ENCODE measurements at regions not wholly inside any gene's neighbourhood (a gene's known extent, or its start where the extent isn't known, plus 50 kb on each side); places are given as distances from the start of the nearest gene placed in this dataset.

GRCh38 chr9:106326493-106326892 is 536.5 kb upstream of the ZNF462 start:
- no peak for DNase-seq
- no peaks in the 10 kb centered on the region for H3K27me3 Mint-ChIP-seq
- H3K27ac Mint-ChIP-seq: no peak overlapping the region
- no peaks in the 10 kb centered on the region for H3K4me1 Mint-ChIP-seq
- no peak overlapping the region for H3K4me3 Mint-ChIP-seq
- H3K9me3 Mint-ChIP-seq: peaks cover 2% of the 10 kb centered on the region
- intact Hi-C loops (cut with micrococcal nuclease): no loop called here
- no peaks in the 10 kb centered on the region for H3K36me3 Mint-ChIP-seq (ENCODE audit: low read depth)

- Mint-ChIP-seq H3K27ac (no peak overlapping the region), H3K4me3 (no peak overlapping the region), H3K27me3 (no peaks in the 10 kb centered on the region), H3K4me1 (no peaks in the 10 kb centered on the region), H3K9me3 (peaks cover 6% of the 10 kb centered on the region), H3K36me3 (ENCODE audit: low read depth) (no peaks in the 10 kb centered on the region)
- no peak for DNase-seq
- intact Hi-C loops (cut with micrococcal nuclease): no loop called here
Measured at GRCh38 chr9:106333481-106333880, 529.5 kb upstream of the ZNF462 start.

- DNase-seq: no peak
- no peaks in the 10 kb centered on the region for H3K36me3 Mint-ChIP-seq (ENCODE audit: low read depth)
- H3K27me3 Mint-ChIP-seq: no peaks in the 10 kb centered on the region
- peaks cover 6% of the 10 kb centered on the region for H3K9me3 Mint-ChIP-seq
- H3K27ac Mint-ChIP-seq: no peak overlapping the region
- no peak overlapping the region for H3K4me3 Mint-ChIP-seq
- intact Hi-C loops (cut with micrococcal nuclease): no loop called here
- no peaks in the 10 kb centered on the region for H3K4me1 Mint-ChIP-seq
Measured at GRCh38 chr9:106334081-106334480, 528.9 kb upstream of the ZNF462 start.

- no peaks in the 10 kb centered on the region for H3K27me3 Mint-ChIP-seq
Measured at GRCh38 chr9:106339882-106340281, 523.1 kb upstream of the ZNF462 start.

GRCh38 chr9:106350777-106351176 is 512.2 kb upstream of the ZNF462 start:
- Mint-ChIP-seq H3K36me3 (ENCODE audit: low read depth) (no peaks in the 10 kb centered on the region), H3K9me3 (no peaks in the 10 kb centered on the region), H3K4me1 (no peaks in the 10 kb centered on the region), H3K4me3 (no peak overlapping the region), H3K27ac (no peak overlapping the region), H3K27me3 (no peaks in the 10 kb centered on the region)
- intact Hi-C loops (cut with micrococcal nuclease): no loop called here
- no peak for DNase-seq

More at GRCh38 chr9:106339882-106340281, 523.1 kb upstream of the ZNF462 start:
- peaks cover 5% of the 10 kb centered on the region for H3K9me3 Mint-ChIP-seq
- H3K27ac Mint-ChIP-seq: no peak overlapping the region
- no peaks in the 10 kb centered on the region for H3K4me1 Mint-ChIP-seq
- intact Hi-C loops (cut with micrococcal nuclease): no loop called here
- H3K36me3 Mint-ChIP-seq (ENCODE audit: low read depth): no peaks in the 10 kb centered on the region
- H3K4me3 Mint-ChIP-seq: no peak overlapping the region
- DNase-seq: no peak

- Mint-ChIP-seq H3K27me3 (no peaks in the 10 kb centered on the region), H3K36me3 (ENCODE audit: low read depth) (no peaks in the 10 kb centered on the region), H3K27ac (no peak overlapping the region), H3K4me1 (no peaks in the 10 kb centered on the region), H3K9me3 (no peaks in the 10 kb centered on the region), H3K4me3 (no peak overlapping the region)
- intact Hi-C loops (cut with micrococcal nuclease): no loop called here
- DNase-seq: no peak
Measured at GRCh38 chr9:106356924-106357323, 506.0 kb upstream of the ZNF462 start.

- H3K27me3 Mint-ChIP-seq: no peaks in the 10 kb centered on the region
- H3K4me3 Mint-ChIP-seq: no peak overlapping the region
- no peak for DNase-seq
- no peaks in the 10 kb centered on the region for H3K36me3 Mint-ChIP-seq (ENCODE audit: low read depth)
- H3K9me3 Mint-ChIP-seq: no peaks in the 10 kb centered on the region
- H3K27ac Mint-ChIP-seq: no peak overlapping the region
- no peaks in the 10 kb centered on the region for H3K4me1 Mint-ChIP-seq
- intact Hi-C loops (cut with micrococcal nuclease): no loop called here
Measured at GRCh38 chr9:106358331-106358730, 504.6 kb upstream of the ZNF462 start.

GRCh38 chr9:106376689-106377088 is 486.3 kb upstream of the ZNF462 start:
- intact Hi-C loops (cut with micrococcal nuclease): no loop called here
- H3K4me3 Mint-ChIP-seq: no peak overlapping the region
- H3K27ac Mint-ChIP-seq: no peak overlapping the region
- H3K36me3 Mint-ChIP-seq (ENCODE audit: low read depth): no peaks in the 10 kb centered on the region
- no peaks in the 10 kb centered on the region for H3K4me1 Mint-ChIP-seq
- H3K27me3 Mint-ChIP-seq: no peaks in the 10 kb centered on the region
- peaks cover 3% of the 10 kb centered on the region for H3K9me3 Mint-ChIP-seq
- no peak for DNase-seq

GRCh38 chr9:106383072-106383471 is 479.9 kb upstream of the ZNF462 start:
- H3K9me3 Mint-ChIP-seq: no peaks in the 10 kb centered on the region
- H3K27me3 Mint-ChIP-seq: no peaks in the 10 kb centered on the region
- no peak overlapping the region for H3K4me3 Mint-ChIP-seq
- DNase-seq: no peak
- no peaks in the 10 kb centered on the region for H3K36me3 Mint-ChIP-seq (ENCODE audit: low read depth)
- no peak overlapping the region for H3K27ac Mint-ChIP-seq
- H3K4me1 Mint-ChIP-seq: no peaks in the 10 kb centered on the region
- intact Hi-C loops (cut with micrococcal nuclease): no loop called here

GRCh38 chr9:106387965-106388364 is 475.0 kb upstream of the ZNF462 start:
- intact Hi-C loops (cut with micrococcal nuclease): no loop called here
- no peak for DNase-seq
- H3K36me3 Mint-ChIP-seq (ENCODE audit: low read depth): no peaks in the 10 kb centered on the region
- H3K27ac Mint-ChIP-seq: no peak overlapping the region
- H3K4me3 Mint-ChIP-seq: no peak overlapping the region
- H3K27me3 Mint-ChIP-seq: no peaks in the 10 kb centered on the region
- H3K9me3 Mint-ChIP-seq: no peaks in the 10 kb centered on the region
- H3K4me1 Mint-ChIP-seq: no peaks in the 10 kb centered on the region

GRCh38 chr9:106393226-106393625 is 469.7 kb upstream of the ZNF462 start:
- Mint-ChIP-seq H3K4me1 (no peaks in the 10 kb centered on the region), H3K4me3 (no peak overlapping the region), H3K9me3 (no peaks in the 10 kb centered on the region), H3K27ac (no peak overlapping the region), H3K27me3 (no peaks in the 10 kb centered on the region), H3K36me3 (ENCODE audit: low read depth) (no peaks in the 10 kb centered on the region)
- intact Hi-C loops (cut with micrococcal nuclease): no loop called here
- DNase-seq: no peak

- intact Hi-C loops (cut with micrococcal nuclease): no loop called here
- Mint-ChIP-seq H3K27me3 (no peaks in the 10 kb centered on the region), H3K36me3 (ENCODE audit: low read depth) (no peaks in the 10 kb centered on the region), H3K27ac (no peak overlapping the region), H3K4me3 (no peak overlapping the region), H3K4me1 (no peaks in the 10 kb centered on the region), H3K9me3 (no peaks in the 10 kb centered on the region)
- no peak for DNase-seq
Measured at GRCh38 chr9:106400170-106400569, 462.8 kb upstream of the ZNF462 start.

- Mint-ChIP-seq H3K4me1 (no peaks in the 10 kb centered on the region), H3K27ac (no peak overlapping the region), H3K4me3 (no peak overlapping the region), H3K9me3 (no peaks in the 10 kb centered on the region), H3K27me3 (no peaks in the 10 kb centered on the region), H3K36me3 (ENCODE audit: low read depth) (no peaks in the 10 kb centered on the region)
- intact Hi-C loops (cut with micrococcal nuclease): no loop called here
- no peak for DNase-seq
Measured at GRCh38 chr9:106400950-106401349, 462.0 kb upstream of the ZNF462 start.

- Mint-ChIP-seq H3K9me3 (no peaks in the 10 kb centered on the region), H3K4me1 (no peaks in the 10 kb centered on the region), H3K4me3 (no peak overlapping the region), H3K27me3 (no peaks in the 10 kb centered on the region), H3K36me3 (ENCODE audit: low read depth) (no peaks in the 10 kb centered on the region), H3K27ac (no peak overlapping the region)
- no peak for DNase-seq
- intact Hi-C loops (cut with micrococcal nuclease): no loop called here
Measured at GRCh38 chr9:106403081-106403480, 459.9 kb upstream of the ZNF462 start.

GRCh38 chr9:106404137-106404536 is 458.8 kb upstream of the ZNF462 start:
- Mint-ChIP-seq H3K36me3 (ENCODE audit: low read depth) (no peaks in the 10 kb centered on the region), H3K27ac (no peak overlapping the region), H3K4me1 (no peaks in the 10 kb centered on the region), H3K27me3 (no peaks in the 10 kb centered on the region), H3K4me3 (no peak overlapping the region), H3K9me3 (no peaks in the 10 kb centered on the region)
- DNase-seq: no peak
- intact Hi-C loops (cut with micrococcal nuclease): no loop called here
